Progenitor cell of endocrine pancreas (in vitro differentiated cells): ENCODE measurements at regions not wholly inside any gene's neighbourhood (a gene's known extent, or its start where the extent isn't known, plus 50 kb on each side); places are given as distances from the start of the nearest gene placed in this dataset.

ENCODE experiments used
- DNase-seq: peaks from one replicate; pipeline ENCODE4 v3.0.0; 2021; ENCODE audit warnings: low spot score; ENCODE audit not compliant: unreplicated experiment
- H3K27ac Mint-ChIP-seq: 2 replicates; pipeline ENCODE4 v1.8.0; 2021; ENCODE audit warnings: mild to moderate bottlenecking, moderate library complexity, mixed read lengths
- H3K27me3 Mint-ChIP-seq: 2 replicates; pipeline ENCODE4 v1.8.0; 2021; ENCODE audit warnings: mixed read lengths
- H3K36me3 Mint-ChIP-seq: 2 replicates; pipeline ENCODE4 v1.8.0; 2022; ENCODE audit warnings: mixed read lengths; ENCODE audit not compliant: insufficient read depth
- H3K4me1 Mint-ChIP-seq: 2 replicates; pipeline ENCODE4 v1.8.0; 2021; ENCODE audit warnings: low read depth, mixed read lengths
- H3K4me3 Mint-ChIP-seq: 2 replicates; pipeline ENCODE4 v1.8.0; 2021; ENCODE audit warnings: low read depth, mild to moderate bottlenecking, moderate library complexity, mixed read lengths
- H3K9me3 Mint-ChIP-seq: 2 replicates; pipeline ENCODE4 v1.8.0; 2021; ENCODE audit warnings: low read depth, mixed read lengths
- TF ChIP-seq, protein P1 (sequence below): fragments of 200-600 bp; sonication (generic); IDR thresholded peaks from one replicate; pipeline ENCODE4 v1.5.0; 2021; ENCODE audit warnings: antibody characterized with exemption, mild to moderate bottlenecking; ENCODE audit not compliant: unreplicated experiment

DNA sequence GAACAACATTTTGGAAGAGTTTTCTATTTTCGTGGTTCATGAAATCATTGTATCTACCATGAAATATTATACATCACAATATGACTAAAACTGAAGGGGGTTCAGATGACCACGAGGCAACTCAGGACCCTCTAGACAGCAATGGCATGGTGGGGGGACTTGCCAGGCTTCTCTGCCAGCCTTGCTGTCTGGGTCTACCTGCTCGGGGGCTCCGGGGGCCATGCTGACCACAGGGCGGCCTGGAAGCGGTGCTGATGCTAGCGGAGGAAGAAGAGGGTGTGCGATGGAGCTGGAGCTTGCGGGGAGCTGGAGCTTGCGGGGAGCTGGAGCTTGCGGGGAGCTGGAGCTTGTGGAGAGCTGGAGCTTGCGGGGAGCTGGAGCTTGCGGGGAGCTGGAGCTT is 89.2 kb upstream of the IRX4 start:
- no peak for DNase-seq
- no peaks in the 10 kb centered on the region for H3K36me3 Mint-ChIP-seq
- H3K27me3 Mint-ChIP-seq: peaks cover 48% of the 10 kb centered on the region
- TF ChIP-seq, protein P1, sequence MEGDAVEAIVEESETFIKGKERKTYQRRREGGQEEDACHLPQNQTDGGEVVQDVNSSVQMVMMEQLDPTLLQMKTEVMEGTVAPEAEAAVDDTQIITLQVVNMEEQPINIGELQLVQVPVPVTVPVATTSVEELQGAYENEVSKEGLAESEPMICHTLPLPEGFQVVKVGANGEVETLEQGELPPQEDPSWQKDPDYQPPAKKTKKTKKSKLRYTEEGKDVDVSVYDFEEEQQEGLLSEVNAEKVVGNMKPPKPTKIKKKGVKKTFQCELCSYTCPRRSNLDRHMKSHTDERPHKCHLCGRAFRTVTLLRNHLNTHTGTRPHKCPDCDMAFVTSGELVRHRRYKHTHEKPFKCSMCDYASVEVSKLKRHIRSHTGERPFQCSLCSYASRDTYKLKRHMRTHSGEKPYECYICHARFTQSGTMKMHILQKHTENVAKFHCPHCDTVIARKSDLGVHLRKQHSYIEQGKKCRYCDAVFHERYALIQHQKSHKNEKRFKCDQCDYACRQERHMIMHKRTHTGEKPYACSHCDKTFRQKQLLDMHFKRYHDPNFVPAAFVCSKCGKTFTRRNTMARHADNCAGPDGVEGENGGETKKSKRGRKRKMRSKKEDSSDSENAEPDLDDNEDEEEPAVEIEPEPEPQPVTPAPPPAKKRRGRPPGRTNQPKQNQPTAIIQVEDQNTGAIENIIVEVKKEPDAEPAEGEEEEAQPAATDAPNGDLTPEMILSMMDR: no peak
- H3K4me1 Mint-ChIP-seq: no peaks in the 10 kb centered on the region
- no peaks in the 10 kb centered on the region for H3K9me3 Mint-ChIP-seq
- no peak overlapping the region for H3K4me3 Mint-ChIP-seq
- no peak overlapping the region for H3K27ac Mint-ChIP-seq

DNA sequence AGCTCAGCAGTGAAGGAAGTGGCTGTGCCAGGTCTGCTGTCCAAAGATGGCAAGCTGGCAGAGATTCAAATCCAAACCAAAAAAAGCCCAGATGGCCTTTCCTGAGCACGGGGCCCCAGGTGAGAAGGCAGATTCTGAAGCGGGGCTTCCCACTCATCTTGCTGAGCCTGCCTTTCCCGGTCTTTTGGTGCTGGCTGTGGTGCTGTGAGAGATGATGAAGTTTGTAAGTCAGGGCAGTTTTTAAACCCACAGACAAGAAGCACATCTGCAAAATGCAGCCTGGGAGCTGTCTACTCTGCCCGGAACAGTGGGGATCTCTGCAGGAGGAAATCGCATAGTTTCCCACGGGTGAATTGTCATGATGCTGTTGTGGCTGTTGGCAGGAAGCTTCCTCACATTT is 85.0 kb upstream of the IRX4 start:
- no peaks in the 10 kb centered on the region for H3K9me3 Mint-ChIP-seq
- peaks cover 27% of the 10 kb centered on the region for H3K27me3 Mint-ChIP-seq
- no peaks in the 10 kb centered on the region for H3K4me1 Mint-ChIP-seq
- TF ChIP-seq, protein P1: no peak
- no peak for DNase-seq
- no peaks in the 10 kb centered on the region for H3K36me3 Mint-ChIP-seq
- no peak overlapping the region for H3K4me3 Mint-ChIP-seq
- H3K27ac Mint-ChIP-seq: no peak overlapping the region

DNA sequence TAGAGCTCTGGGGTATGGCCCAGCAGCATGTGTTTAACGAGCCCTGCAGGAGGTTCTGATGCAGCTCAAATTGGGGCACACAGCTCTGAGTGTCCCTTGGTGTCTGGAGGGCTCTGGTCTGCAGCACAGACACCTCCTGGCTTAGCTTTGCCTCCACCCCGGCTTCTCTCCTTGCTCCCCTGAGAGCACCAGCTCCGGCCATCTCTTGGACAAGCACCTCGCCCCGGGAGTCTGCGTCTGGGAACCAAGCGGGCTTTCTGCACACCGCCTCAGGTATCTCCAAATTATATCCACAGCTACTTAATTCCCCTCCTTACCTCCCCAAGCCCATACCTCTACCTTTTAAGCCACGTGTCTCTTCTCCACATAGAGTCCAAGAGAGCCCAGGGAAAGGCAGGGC is 83.7 kb upstream of the IRX4 start:
- no peaks in the 10 kb centered on the region for H3K4me1 Mint-ChIP-seq
- no peaks in the 10 kb centered on the region for H3K9me3 Mint-ChIP-seq
- DNase-seq: no peak
- H3K36me3 Mint-ChIP-seq: no peaks in the 10 kb centered on the region
- TF ChIP-seq, protein P1: no peak
- peaks cover 21% of the 10 kb centered on the region for H3K27me3 Mint-ChIP-seq
- H3K27ac Mint-ChIP-seq: no peak overlapping the region
- H3K4me3 Mint-ChIP-seq: no peak overlapping the region

DNA sequence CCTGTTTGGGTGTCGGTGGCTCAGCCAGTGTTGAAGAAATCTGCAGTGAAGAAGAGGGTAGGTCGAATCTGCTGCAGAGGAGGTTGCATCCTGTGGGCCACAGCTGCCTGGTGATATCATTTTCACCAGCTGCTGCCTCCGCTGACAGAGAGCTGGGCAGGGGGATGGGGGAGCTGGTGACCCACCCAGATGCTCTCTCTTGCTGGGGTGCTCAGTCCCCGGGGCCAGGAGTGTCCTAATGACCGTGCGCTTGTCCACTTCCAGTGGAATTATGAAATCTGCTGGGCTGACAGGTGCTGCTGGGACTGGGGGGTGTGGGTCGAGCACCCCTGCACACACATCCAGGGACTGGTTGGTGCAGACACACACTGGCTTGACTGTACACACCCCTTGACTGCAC is 83.2 kb upstream of the IRX4 start:
- H3K27ac Mint-ChIP-seq: no peak overlapping the region
- no peaks in the 10 kb centered on the region for H3K4me1 Mint-ChIP-seq
- H3K27me3 Mint-ChIP-seq: peaks cover 21% of the 10 kb centered on the region
- no peaks in the 10 kb centered on the region for H3K9me3 Mint-ChIP-seq
- H3K4me3 Mint-ChIP-seq: no peak overlapping the region
- DNase-seq: no peak
- no peaks in the 10 kb centered on the region for H3K36me3 Mint-ChIP-seq
- TF ChIP-seq, protein P1: no peak

DNA sequence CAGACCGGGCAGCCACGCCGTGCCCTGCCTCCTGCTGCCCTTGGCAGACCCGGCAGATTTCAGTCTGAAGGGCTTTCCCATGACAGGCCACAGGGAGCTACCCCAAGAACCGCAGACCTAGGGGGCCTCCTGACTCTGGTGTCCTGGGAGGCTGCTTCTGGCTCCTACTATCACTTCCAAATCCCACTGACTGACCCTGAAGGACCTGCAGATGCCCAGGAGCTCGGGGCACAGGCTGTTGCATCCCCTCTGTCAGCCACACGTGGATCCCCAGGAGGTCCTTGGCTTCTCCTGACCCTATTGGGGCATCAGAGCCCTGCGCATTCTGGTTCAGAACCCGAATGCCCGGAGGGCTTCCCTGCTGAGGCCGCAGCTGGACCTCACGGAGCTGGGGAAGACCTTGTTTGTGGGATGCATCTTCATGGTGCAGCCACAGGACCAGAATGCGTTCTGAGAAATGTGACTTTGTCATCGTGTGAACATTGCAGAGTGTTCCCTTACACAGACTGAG is 81.3 kb upstream of the IRX4 start:
- TF ChIP-seq, protein P1: no peak
- Mint-ChIP-seq H3K27ac (no peak overlapping the region), H3K9me3 (no peaks in the 10 kb centered on the region), H3K4me1 (no peaks in the 10 kb centered on the region), H3K36me3 (no peaks in the 10 kb centered on the region), H3K27me3 (peaks cover 27% of the 10 kb centered on the region), H3K4me3 (no peak overlapping the region)
- DNase-seq: no peak
